ENCODE measurements at regions not wholly inside any gene's neighbourhood (a gene's known extent, or its start where the extent isn't known, plus 50 kb on each side); places are given as distances from the start of the nearest gene placed in this dataset.
"Not testable (repeated sequence)": the region's sequence is repeated elsewhere in the genome, so short reads cannot be mapped to it uniquely, and the experiment has no call there.

- no peak for DNase-seq
- Mint-ChIP-seq H3K9me3 (no peaks in the 10 kb centered on the region), H3K4me3 (no peak overlapping the region), H3K27ac (no peak overlapping the region), H3K36me3 (ENCODE audit: low read depth) (no peaks in the 10 kb centered on the region), H3K4me1 (ENCODE audit: low read depth) (no peaks in the 10 kb centered on the region), H3K27me3 (ENCODE audit: insufficient read depth) (peaks cover 7% of the 10 kb centered on the region; the same call in 1 of the 2 replicates)
- no peak for TF ChIP-seq CTCF (IDR thresholded peaks at IDR 0.05)
These were observed 179.5 kb downstream of the YTHDC2 start for GRCh38 chr5:113692891-113693457.

DNA sequence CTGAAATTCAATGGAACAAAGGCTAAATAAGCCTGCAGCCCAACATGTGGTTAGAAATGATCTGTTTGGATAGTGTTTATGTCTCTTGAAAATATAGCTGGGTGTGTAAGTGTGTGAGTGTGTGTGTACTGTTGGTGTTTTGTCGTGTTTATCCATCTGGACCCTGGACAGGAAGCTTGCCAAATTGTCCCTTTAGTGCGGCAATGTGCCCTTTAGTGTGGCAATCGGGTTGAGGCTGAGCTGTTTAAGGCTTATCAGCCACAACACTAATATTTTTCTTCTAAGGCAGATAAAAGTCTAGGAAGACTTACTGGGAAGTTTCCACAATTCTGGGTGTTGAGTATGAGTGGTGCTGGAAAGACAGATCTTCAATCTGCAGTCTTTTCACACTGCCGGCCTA is 180.2 kb downstream of the YTHDC2 start:
- Mint-ChIP-seq H3K4me3 (no peak overlapping the region), H3K27ac (no peak overlapping the region)
- no peak for TF ChIP-seq CTCF (IDR thresholded peaks at IDR 0.05)

GRCh38 chr5:113694576-113694975 is 181.1 kb downstream of the YTHDC2 start:
- Mint-ChIP-seq H3K36me3 (ENCODE audit: low read depth) (no peaks in the 10 kb centered on the region), H3K4me1 (ENCODE audit: low read depth) (no peaks in the 10 kb centered on the region), H3K27me3 (ENCODE audit: insufficient read depth) (peaks cover 7% of the 10 kb centered on the region), H3K4me3 (no peak overlapping the region), H3K27ac (no peak overlapping the region), H3K9me3 (no peaks in the 10 kb centered on the region)
- no peak for TF ChIP-seq CTCF (IDR thresholded peaks at IDR 0.05)
- DNase-seq, result no peak

More for the DNA sequence above, 180.2 kb downstream of the YTHDC2 start:
- no peak for DNase-seq
- Mint-ChIP-seq H3K27me3 (ENCODE audit: insufficient read depth) (peaks cover 7% of the 10 kb centered on the region; the same call in 1 of the 2 replicates), H3K4me1 (ENCODE audit: low read depth) (no peaks in the 10 kb centered on the region), H3K9me3 (no peaks in the 10 kb centered on the region), H3K36me3 (ENCODE audit: low read depth) (no peaks in the 10 kb centered on the region)

DNA sequence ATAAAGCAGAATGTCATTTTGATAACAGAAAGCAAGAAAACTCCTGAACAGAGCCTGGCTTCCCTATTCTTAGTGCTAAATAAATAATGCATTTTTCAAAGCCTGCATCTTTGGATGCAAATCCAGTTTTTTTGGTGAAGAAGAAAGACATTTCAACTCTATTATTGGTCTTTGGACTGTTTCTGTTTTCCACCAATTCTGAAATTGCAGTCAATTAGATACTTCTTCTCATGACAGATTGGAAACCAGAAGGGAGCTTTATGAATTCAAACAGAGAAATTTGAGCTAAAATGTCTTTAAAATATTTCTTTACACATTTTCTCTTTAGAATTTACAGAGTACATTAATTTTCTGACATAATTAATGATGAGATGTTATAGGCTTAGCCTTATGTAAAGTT is 189.8 kb downstream of the YTHDC2 start:
- DNase-seq, result no peak
- Mint-ChIP-seq H3K36me3 (ENCODE audit: low read depth) (no peaks in the 10 kb centered on the region), H3K4me1 (ENCODE audit: low read depth) (no peaks in the 10 kb centered on the region), H3K9me3 (peaks cover 9% of the 10 kb centered on the region), H3K27me3 (ENCODE audit: insufficient read depth) (no peaks in the 10 kb centered on the region; the same call in 1 of the 2 replicates), H3K4me3 (no peak overlapping the region), H3K27ac (no peak overlapping the region)
- no peak for TF ChIP-seq CTCF (IDR thresholded peaks at IDR 0.05)

- H3K9me3 Mint-ChIP-seq, result peaks cover 9% of the 10 kb centered on the region
- TF ChIP-seq CTCF (IDR thresholded peaks at IDR 0.05), result no peak
- H3K4me3 Mint-ChIP-seq, result no peak overlapping the region
- no peaks in the 10 kb centered on the region for H3K27me3 Mint-ChIP-seq (ENCODE audit: insufficient read depth)
- no peaks in the 10 kb centered on the region for H3K36me3 Mint-ChIP-seq (ENCODE audit: low read depth)
- no peak overlapping the region for H3K27ac Mint-ChIP-seq
- DNase-seq, result no peak
- H3K4me1 Mint-ChIP-seq (ENCODE audit: low read depth), result no peaks in the 10 kb centered on the region
These were observed 192.2 kb downstream of the YTHDC2 start for GRCh38 chr5:113705657-113706056.

DNA sequence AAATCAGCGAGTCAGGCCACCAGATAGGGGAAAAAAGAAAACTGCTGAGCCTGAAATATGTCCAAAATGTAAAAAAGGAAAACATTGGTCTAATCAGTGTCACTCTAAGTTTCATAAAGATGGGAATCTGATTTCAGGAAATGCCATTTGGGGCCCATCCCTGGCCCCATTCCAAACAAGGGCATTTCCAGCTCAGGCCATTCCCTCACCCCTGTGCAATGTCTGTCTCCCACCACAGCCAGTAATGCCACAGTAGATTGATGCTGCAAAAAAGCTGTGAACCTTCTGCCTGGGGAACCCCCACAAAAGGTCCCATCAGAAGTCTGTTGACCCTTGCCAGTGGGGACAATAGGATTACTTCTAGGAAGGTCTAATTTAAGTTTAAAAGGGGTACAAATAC is 199.6 kb downstream of the YTHDC2 start:
- Mint-ChIP-seq H3K36me3 (ENCODE audit: low read depth) (no peaks in the 10 kb centered on the region), H3K4me1 (ENCODE audit: low read depth) (no peaks in the 10 kb centered on the region), H3K4me3 (no peak overlapping the region), H3K9me3 (no peaks in the 10 kb centered on the region), H3K27me3 (ENCODE audit: insufficient read depth) (no peaks in the 10 kb centered on the region; the same call in 1 of the 2 replicates), H3K27ac (no peak overlapping the region)
- DNase-seq, result no peak
- no peak for TF ChIP-seq CTCF (IDR thresholded peaks at IDR 0.05)

GRCh38 chr5:113715921-113716320 is 202.4 kb downstream of the YTHDC2 start:
- H3K27me3 Mint-ChIP-seq (ENCODE audit: insufficient read depth); H3K4me3 Mint-ChIP-seq; H3K4me1 Mint-ChIP-seq (ENCODE audit: low read depth); DNase-seq; H3K36me3 Mint-ChIP-seq (ENCODE audit: low read depth); H3K9me3 Mint-ChIP-seq; H3K27ac Mint-ChIP-seq: not testable (repeated sequence)
